HCEC 1CT (cell line): ENCODE measurements at regions not wholly inside any gene's neighbourhood (a gene's known extent, or its start where the extent isn't known, plus 50 kb on each side); places are given as distances from the start of the nearest gene placed in this dataset.
"Not testable (repeated sequence)": the region's sequence is repeated elsewhere in the genome, so short reads cannot be mapped to it uniquely, and the experiment has no call there.

Source experiments
- DNase-seq: peaks from one replicate; pipeline ENCODE4 v3.0.0-alpha.2; 2017

GRCh38 chr5:148744380-148744779 is 82.0 kb upstream of the ADRB2 start:
- DNase-seq = not testable (repeated sequence)

GRCh38 chr5:148746826-148747535 is 79.4 kb upstream of the ADRB2 start:
- no peak for DNase-seq

- no peak for DNase-seq
Observed at GRCh38 chr5:148747536-148747906, 78.9 kb upstream of the ADRB2 start.

GRCh38 chr5:148748702-148749392 is 77.6 kb upstream of the ADRB2 start:
- no peak for DNase-seq

- no peak for DNase-seq
Observed at GRCh38 chr5:148750614-148751013, 75.8 kb upstream of the ADRB2 start.

GRCh38 chr5:148751025-148751424 is 75.4 kb upstream of the ADRB2 start:
- DNase-seq = no peak

- DNase-seq = not testable (repeated sequence)
Observed at GRCh38 chr5:148752375-148752774, 74.0 kb upstream of the ADRB2 start.

- no peak for DNase-seq
Observed at GRCh38 chr5:148759101-148759500, 67.3 kb upstream of the ADRB2 start.

GRCh38 chr5:148760945-148761638 is 65.3 kb upstream of the ADRB2 start:
- DNase-seq = no peak

GRCh38 chr5:148763996-148764395 is 62.4 kb upstream of the ADRB2 start:
- DNase-seq = no peak

- DNase-seq = no peak
Observed at GRCh38 chr5:148765061-148765460, 61.4 kb upstream of the ADRB2 start.

GRCh38 chr5:148768806-148769415 is 57.5 kb upstream of the ADRB2 start:
- DNase-seq = no peak

GRCh38 chr5:148769941-148770340 is 56.5 kb upstream of the ADRB2 start:
- no peak for DNase-seq

- DNase-seq = no peak
Observed at GRCh38 chr5:148774313-148774712, 52.1 kb upstream of the ADRB2 start.

- no peak for DNase-seq
Observed at GRCh38 chr5:148776261-148776660, 50.1 kb upstream of the ADRB2 start.
